Liver (tissue), 7 donors: ENCODE measurements at regions not wholly inside any gene's neighbourhood (a gene's known extent, or its start where the extent isn't known, plus 50 kb on each side); places are given as distances from the start of the nearest gene placed in this dataset.

Source experiments
- DNase-seq: peaks from one replicate; pipeline ENCODE4 v3.0.0-alpha.2; 2017; ENCODE audit warnings: low spot score
- H3K27ac ChIP-seq, 2 donors: one replicate each; pipeline ENCODE4 v1.7.0; 2013; ENCODE audit warnings: inconsistent platforms in 2 of 2, low read length in 2 of 2, control low read depth in 1 of 2, low read depth in 1 of 2, mild to moderate bottlenecking in 1 of 2
- H3K27me3 ChIP-seq, 4 donors: one replicate each; pipeline versions ENCODE4 v1.6.1 to v1.7.0; 2013; ENCODE audit warnings: low read length in 3 of 4, inconsistent platforms in 1 of 4, mild to moderate bottlenecking in 1 of 4, moderate library complexity in 1 of 4; ENCODE audit not compliant: control insufficient read depth in 4 of 4, insufficient read depth in 4 of 4
- H3K36me3 ChIP-seq, 4 donors: one replicate each; pipeline versions ENCODE4 v1.6.1 to v1.7.0; 2013; ENCODE audit warnings: low read length in 3 of 4, mild to moderate bottlenecking in 3 of 4, low read depth in 1 of 4, moderate library complexity in 1 of 4; ENCODE audit not compliant: control insufficient read depth in 4 of 4, insufficient read depth in 3 of 4
- H3K4me1 ChIP-seq, 4 donors: one replicate each; pipeline versions ENCODE4 v1.6.1 to v1.7.0; 2013; ENCODE audit warnings: low read length in 3 of 4, mild to moderate bottlenecking in 3 of 4, moderate library complexity in 1 of 4; ENCODE audit not compliant: control insufficient read depth in 4 of 4, insufficient read depth in 4 of 4
- H3K4me3 ChIP-seq, 3 donors: one replicate each; pipeline versions ENCODE4 v1.6.1 to v1.7.0; 2013; ENCODE audit warnings: low read length in 3 of 3, control low read depth in 1 of 3, low read depth in 1 of 3, mild to moderate bottlenecking in 1 of 3
- H3K9ac ChIP-seq, 2 donors: one replicate each; pipeline ENCODE4 v1.7.0; 2013; ENCODE audit warnings: low read length in 2 of 2, mild to moderate bottlenecking in 2 of 2, moderate library complexity in 2 of 2, control low read depth in 1 of 2, low read depth in 1 of 2
- H3K9me3 ChIP-seq, 4 donors: one replicate each; pipeline versions ENCODE4 v1.6.1 to v1.7.0; 2013; ENCODE audit warnings: low read length in 3 of 4; ENCODE audit not compliant: control insufficient read depth in 4 of 4
- EGR1 ChIP-seq, 2 donors: IDR thresholded peaks; 2 replicates each; pipeline ENCODE4 v1.6.1; 2016 to 2018; ENCODE audit warnings: antibody characterized with exemption in 2 of 2, low read depth in 2 of 2
- GABPA ChIP-seq, 2 donors: IDR thresholded peaks in 1 of 2; conservative IDR thresholded peaks in 1 of 2; 2 replicates each; pipeline ENCODE4 v1.6.1; 2016; ENCODE audit warnings: antibody characterized with exemption in 2 of 2, mild to moderate bottlenecking in 1 of 2, moderate library complexity in 1 of 2
- HNF4A ChIP-seq, 2 donors: conservative IDR thresholded peaks; 2 replicates each; pipeline ENCODE4 v1.6.1; 2016; ENCODE audit warnings: antibody characterized with exemption in 2 of 2, mild to moderate bottlenecking in 2 of 2
- HNF4G ChIP-seq: IDR thresholded peaks from 2 replicates; pipeline ENCODE4 v1.6.1; 2016; ENCODE audit warnings: antibody characterized with exemption
- JUND ChIP-seq, 2 donors: IDR thresholded peaks; 2 replicates each; pipeline ENCODE4 v1.6.1; 2016; ENCODE audit warnings: antibody characterized with exemption in 2 of 2
- NR2F2 ChIP-seq: IDR thresholded peaks from 2 replicates; pipeline ENCODE4 v1.6.1; 2016; ENCODE audit warnings: antibody characterized with exemption
- SP1 ChIP-seq: IDR thresholded peaks from 2 replicates; pipeline ENCODE4 v1.6.1; 2018; ENCODE audit warnings: antibody characterized with exemption, mild to moderate bottlenecking
- YY1 ChIP-seq: IDR thresholded peaks from 2 replicates; pipeline ENCODE4 v1.6.1; 2016; ENCODE audit warnings: antibody characterized with exemption, mild to moderate bottlenecking
- WGBS: extraction: QIAGEN DNeasy Blood & Tissue Kit; methylation state at CpG from one replicate; pipeline ENCODE4 v1.1.7; 2013; 5-methylcytosine and 5-hydroxymethylcytosine counted together
- TF ChIP-seq, protein P1 (sequence below): IDR thresholded peaks from 2 replicates; pipeline ENCODE4 v1.6.1; 2016; ENCODE audit warnings: antibody characterized with exemption
- TF ChIP-seq, protein P2 (sequence below): IDR thresholded peaks from 2 replicates; pipeline ENCODE4 v1.6.1; 2016; ENCODE audit warnings: antibody characterized with exemption
- TF ChIP-seq, protein P3 (sequence below): IDR thresholded peaks from 2 replicates; pipeline ENCODE4 v1.6.1; 2016; ENCODE audit warnings: antibody characterized with exemption
- TF ChIP-seq, protein P4 (sequence below): IDR thresholded peaks from 2 replicates; pipeline ENCODE4 v1.6.1; 2016; ENCODE audit warnings: antibody characterized with exemption, mild to moderate bottlenecking
- donor health status: healthy.
- donor health status: healthy.
- donor health status: healthy.
- donor health status: healthy.

DNA sequence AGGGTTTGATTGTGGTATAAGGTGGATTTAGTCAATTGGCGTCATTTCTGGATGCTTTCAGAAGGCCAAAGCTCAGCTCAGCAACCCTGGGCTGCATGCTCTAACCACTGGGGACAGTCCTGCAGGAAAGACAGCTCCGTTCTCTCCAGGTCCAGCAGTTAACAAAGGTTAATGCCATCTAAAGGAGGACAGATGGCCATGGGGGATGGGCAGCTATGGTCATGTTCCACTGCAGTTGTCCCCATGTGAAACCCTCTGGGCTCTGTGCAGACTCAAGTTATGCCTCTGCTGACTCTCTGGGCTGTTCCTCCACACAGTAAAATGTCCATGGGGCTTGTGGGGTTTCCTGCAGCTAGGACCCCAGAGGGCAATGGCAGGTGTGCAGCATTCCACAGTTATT, 562.1 kb upstream of the ADGRL3 start:
- Histone ChIP-seq H3K9me3 (peaks cover 0 to 8% (median 0%) of the 10 kb centered on the region in 4 donors), H3K4me1 (no peaks in the 10 kb centered on the region), H3K9ac (no peak overlapping the region), H3K27me3 (no peaks in the 10 kb centered on the region), H3K36me3 (no peaks in the 10 kb centered on the region), H3K4me3 (no peak overlapping the region), H3K27ac (no peak overlapping the region)
- no peak for DNase-seq
- TF ChIP-seq, protein P1, sequence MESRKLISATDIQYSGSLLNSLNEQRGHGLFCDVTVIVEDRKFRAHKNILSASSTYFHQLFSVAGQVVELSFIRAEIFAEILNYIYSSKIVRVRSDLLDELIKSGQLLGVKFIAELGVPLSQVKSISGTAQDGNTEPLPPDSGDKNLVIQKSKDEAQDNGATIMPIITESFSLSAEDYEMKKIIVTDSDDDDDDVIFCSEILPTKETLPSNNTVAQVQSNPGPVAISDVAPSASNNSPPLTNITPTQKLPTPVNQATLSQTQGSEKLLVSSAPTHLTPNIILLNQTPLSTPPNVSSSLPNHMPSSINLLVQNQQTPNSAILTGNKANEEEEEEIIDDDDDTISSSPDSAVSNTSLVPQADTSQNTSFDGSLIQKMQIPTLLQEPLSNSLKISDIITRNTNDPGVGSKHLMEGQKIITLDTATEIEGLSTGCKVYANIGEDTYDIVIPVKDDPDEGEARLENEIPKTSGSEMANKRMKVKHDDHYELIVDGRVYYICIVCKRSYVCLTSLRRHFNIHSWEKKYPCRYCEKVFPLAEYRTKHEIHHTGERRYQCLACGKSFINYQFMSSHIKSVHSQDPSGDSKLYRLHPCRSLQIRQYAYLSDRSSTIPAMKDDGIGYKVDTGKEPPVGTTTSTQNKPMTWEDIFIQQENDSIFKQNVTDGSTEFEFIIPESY, result no peak
- TF ChIP-seq HNF4G (no peak), JUND (IDR thresholded peaks at IDR 0.05) (no peak), HNF4A (conservative IDR thresholded peaks at IDR 0.05) (no peak)
- TF ChIP-seq, protein P2, sequence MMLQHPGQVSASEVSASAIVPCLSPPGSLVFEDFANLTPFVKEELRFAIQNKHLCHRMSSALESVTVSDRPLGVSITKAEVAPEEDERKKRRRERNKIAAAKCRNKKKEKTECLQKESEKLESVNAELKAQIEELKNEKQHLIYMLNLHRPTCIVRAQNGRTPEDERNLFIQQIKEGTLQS, result no peak
- TF ChIP-seq, protein P3, sequence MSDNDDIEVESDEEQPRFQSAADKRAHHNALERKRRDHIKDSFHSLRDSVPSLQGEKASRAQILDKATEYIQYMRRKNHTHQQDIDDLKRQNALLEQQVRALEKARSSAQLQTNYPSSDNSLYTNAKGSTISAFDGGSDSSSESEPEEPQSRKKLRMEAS, result no peak
- 61% methylated on average over 2 of the region's 2 CpGs for WGBS

DNA sequence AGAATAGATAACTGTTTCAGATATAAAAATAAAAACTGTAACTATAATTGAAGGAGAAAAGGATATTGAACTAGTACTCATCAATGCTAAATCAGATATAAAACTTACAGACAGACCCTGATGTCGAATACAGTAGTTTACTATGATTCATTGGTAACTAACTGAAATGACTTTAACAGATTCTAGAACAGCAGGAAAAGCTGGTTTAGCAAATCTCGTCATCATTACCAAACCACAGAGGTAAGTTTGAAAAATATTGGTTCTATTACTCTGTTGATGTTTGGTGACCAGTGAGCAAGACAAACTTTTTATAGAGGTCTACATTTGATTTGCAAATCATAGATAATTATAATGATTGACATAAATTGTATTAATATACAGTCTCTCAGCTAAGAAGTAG, 551.4 kb upstream of the ADGRL3 start:
- peaks cover 0 to 4% (median under 1%) of the 10 kb centered on the region in 4 donors for H3K9me3 ChIP-seq
- 59% methylated on average over 2 of the region's 2 CpGs for WGBS
- DNase-seq, result no peak
- TF ChIP-seq, protein P1, result no peak
- TF ChIP-seq YY1 (no peak), SP1 (no peak), NR2F2 (no peak), HNF4A (conservative IDR thresholded peaks at IDR 0.05) (no peak), GABPA (IDR thresholded peaks at IDR 0.05 in 1 of 2, conservative IDR thresholded peaks at IDR 0.05 in 1 of 2) (no peak), EGR1 (IDR thresholded peaks at IDR 0.05; ENCODE audit: low read depth in 2 of 2) (no peak)
- TF ChIP-seq, protein P4, sequence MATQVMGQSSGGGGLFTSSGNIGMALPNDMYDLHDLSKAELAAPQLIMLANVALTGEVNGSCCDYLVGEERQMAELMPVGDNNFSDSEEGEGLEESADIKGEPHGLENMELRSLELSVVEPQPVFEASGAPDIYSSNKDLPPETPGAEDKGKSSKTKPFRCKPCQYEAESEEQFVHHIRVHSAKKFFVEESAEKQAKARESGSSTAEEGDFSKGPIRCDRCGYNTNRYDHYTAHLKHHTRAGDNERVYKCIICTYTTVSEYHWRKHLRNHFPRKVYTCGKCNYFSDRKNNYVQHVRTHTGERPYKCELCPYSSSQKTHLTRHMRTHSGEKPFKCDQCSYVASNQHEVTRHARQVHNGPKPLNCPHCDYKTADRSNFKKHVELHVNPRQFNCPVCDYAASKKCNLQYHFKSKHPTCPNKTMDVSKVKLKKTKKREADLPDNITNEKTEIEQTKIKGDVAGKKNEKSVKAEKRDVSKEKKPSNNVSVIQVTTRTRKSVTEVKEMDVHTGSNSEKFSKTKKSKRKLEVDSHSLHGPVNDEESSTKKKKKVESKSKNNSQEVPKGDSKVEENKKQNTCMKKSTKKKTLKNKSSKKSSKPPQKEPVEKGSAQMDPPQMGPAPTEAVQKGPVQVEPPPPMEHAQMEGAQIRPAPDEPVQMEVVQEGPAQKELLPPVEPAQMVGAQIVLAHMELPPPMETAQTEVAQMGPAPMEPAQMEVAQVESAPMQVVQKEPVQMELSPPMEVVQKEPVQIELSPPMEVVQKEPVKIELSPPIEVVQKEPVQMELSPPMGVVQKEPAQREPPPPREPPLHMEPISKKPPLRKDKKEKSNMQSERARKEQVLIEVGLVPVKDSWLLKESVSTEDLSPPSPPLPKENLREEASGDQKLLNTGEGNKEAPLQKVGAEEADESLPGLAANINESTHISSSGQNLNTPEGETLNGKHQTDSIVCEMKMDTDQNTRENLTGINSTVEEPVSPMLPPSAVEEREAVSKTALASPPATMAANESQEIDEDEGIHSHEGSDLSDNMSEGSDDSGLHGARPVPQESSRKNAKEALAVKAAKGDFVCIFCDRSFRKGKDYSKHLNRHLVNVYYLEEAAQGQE, result no peak
- H3K9ac ChIP-seq, result no peak overlapping the region
- H3K27me3 ChIP-seq, result no peaks in the 10 kb centered on the region
- H3K27ac ChIP-seq, result no peak overlapping the region
- no peaks in the 10 kb centered on the region for H3K36me3 ChIP-seq
- H3K4me3 ChIP-seq, result no peak overlapping the region
- H3K4me1 ChIP-seq, result no peaks in the 10 kb centered on the region
